EH (cell line): ENCODE measurements at regions not wholly inside any gene's neighbourhood (a gene's known extent, or its start where the extent isn't known, plus 50 kb on each side); places are given as distances from the start of the nearest gene placed in this dataset.
A peak's percentile ranks its signal among the peaks of the same experiment; 100 is the strongest.
"Not testable (repeated sequence)": the region's sequence is repeated elsewhere in the genome, so short reads cannot be mapped to it uniquely, and the experiment has no call there.

Experiments
- DNase-seq: peaks from one replicate; pipeline ENCODE4 v3.0.0-alpha.2; 2015; ENCODE audit warnings: low read depth

DNA sequence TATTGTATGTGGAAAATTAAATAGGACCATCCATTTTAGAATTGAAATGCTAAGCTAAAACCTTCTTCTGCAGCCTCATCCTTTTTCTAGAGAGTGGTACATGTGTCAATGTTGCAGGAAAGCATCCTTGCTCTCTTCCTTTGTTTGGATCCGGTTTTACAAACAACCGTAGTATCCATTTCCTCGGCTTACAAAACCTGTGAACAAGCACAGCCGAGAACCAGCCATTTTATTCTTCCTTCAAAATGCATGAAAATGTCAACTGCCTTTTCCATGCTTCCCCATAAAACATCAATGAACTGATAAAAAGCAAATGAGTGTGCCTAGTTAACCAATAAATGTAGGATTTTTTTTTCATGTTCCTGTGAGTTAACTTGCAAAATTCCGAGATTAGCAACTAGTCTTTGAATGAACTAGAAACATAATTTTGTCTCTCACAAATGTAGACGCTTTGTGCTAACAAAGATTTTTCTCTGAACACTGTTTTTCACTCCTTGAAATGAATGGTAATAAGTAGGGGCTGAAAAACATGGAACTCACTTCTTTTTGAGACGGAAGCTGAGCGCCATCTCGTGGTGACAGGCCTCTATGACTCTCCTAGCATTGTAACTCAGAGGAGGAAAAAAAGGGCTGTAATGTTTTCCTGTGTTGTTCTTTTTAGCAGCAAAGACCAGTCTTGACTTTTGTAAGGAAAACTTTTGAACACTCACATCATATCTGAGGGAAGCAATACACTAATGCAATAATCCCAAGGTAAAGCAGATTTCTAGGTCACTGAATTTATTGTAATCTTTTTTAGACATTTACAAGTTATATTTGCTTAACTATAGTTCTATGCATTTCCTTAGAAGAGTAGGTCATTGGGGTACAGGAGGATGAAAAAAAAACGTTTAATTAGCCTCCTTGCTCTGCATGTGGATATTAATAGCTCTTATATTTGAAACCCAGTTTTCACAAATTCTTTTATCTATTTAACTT is 157.4 kb upstream of the FOXG1 start:
- DNase-seq: peak; percentile 13

- no peak for DNase-seq
Measured at GRCh38 chr14:28612414-28612813, 154.2 kb upstream of the FOXG1 start.

GRCh38 chr14:28613532-28613931 is 153.1 kb upstream of the FOXG1 start:
- no peak for DNase-seq

GRCh38 chr14:28626780-28627179 is 139.8 kb upstream of the FOXG1 start:
- no peak for DNase-seq

GRCh38 chr14:28629328-28630004 is 137.1 kb upstream of the FOXG1 start:
- no peak for DNase-seq

DNA sequence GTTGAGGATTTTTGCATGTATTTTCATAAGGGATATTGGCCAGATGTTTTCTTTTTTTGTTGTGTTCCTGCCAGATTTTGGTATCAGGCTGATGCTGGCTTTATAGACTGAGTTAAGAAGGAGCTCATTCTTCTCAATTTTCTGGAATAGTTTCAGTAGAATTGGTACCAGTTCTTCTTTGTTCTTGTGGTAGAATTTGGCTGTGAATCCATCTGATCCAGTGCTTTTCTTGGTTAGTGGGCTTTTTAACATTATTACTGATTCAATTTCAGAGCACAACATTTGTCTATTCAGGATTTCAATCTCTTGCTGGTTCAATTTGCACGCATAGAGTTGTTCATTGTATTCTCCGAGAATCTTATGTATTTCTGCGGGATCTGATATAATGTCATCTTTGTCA is 136.5 kb upstream of the FOXG1 start:
- DNase-seq: no peak

- DNase-seq: peak; percentile 17
Measured at GRCh38 chr14:28635387-28635786, 131.2 kb upstream of the FOXG1 start.

GRCh38 chr14:28635816-28636215 is 130.8 kb upstream of the FOXG1 start:
- DNase-seq: not testable (repeated sequence)

DNA sequence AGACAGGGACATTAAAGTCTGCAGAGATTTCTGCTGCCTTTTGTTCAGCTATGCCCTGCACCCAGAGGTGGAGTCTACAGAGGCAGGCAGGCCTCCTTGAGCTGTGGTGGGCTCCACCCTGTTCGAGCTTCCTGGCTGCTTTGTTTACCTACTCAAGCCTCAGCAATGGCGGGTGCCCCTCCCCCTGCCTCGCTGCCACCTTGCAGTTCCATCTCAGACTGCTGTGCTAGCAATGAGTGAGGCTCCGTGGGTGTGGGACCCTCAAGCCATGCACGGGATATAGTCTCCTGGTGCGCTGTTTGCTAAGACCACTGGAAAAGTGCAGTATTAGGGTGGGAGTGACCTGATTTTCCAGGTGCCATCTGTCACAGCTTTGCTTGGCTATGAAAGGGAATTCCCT is 125.4 kb upstream of the FOXG1 start:
- DNase-seq: not testable (repeated sequence)

DNA sequence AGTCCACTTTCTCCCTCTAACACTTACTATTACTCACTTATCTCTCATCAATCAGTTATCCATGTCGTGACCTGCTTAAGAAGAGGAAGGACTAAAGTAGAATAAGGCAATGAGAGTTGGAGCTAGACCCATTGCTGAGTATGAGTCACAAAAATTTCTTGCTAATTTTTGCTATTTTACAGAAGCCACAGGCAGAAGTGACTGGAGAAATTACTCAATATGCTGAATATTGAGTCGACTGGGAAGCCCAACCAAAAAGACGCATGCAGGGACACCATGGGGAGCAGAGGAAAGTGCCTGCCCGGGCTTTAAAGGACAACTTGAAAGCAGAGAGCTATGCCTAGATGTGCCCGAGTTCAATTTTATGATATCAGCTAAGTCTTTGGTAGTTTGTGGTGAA is 115.4 kb upstream of the FOXG1 start:
- DNase-seq: peak; percentile 29

GRCh38 chr14:28652782-28653181 is 113.8 kb upstream of the FOXG1 start:
- DNase-seq: peak; percentile 29

DNA sequence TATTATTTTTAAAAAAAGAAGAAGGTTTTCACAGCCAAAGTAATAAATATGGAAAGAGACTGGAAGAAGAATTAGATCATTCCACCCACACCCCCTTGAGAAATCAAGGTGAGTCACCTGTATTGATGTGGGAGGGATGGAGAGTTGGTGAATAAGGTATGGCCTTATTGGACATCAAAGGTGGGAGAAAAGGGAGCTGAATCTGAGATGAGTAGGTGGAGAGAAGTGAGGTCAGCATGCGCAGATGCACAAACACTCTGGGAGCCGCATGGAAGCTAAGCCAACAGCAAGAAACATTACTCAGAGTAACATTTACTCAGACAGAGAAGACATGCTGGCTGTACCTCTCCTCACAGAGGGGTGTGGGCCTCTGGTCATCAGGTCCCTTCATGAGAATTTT is 113.1 kb upstream of the FOXG1 start:
- DNase-seq: no peak

- DNase-seq: no peak
Measured at GRCh38 chr14:28656704-28657255, 109.8 kb upstream of the FOXG1 start.

DNA sequence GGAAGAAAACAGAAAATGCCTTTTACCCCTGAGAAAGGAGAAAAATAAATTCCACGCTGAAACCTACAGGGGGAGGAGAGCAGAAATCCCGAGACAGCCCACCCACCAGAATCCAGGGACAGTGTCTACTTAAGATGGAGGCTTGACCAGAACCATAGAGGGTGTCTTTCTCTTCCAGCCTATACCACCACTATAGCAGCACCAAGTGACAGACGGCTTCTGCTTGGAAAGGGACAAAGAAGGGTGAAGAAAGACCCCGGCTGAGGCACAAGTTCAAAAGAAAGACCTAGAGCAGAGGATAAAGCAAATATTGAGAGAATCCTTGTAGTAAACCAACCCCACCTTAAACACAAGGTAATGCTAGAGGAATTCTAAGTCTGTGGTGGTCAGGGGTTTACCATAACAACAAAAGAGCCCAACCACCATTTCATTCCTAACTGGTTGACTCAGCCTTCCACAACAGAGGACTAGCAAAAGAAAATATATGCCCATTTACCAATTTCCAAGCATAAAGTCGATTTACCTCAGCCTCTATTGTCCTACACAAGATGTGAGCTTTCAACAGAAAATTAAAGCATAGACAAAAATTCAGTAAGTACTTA is 105.3 kb upstream of the FOXG1 start:
- DNase-seq: peak; percentile 28

GRCh38 chr14:28666961-28667360 is 99.6 kb upstream of the FOXG1 start:
- DNase-seq: no peak

DNA sequence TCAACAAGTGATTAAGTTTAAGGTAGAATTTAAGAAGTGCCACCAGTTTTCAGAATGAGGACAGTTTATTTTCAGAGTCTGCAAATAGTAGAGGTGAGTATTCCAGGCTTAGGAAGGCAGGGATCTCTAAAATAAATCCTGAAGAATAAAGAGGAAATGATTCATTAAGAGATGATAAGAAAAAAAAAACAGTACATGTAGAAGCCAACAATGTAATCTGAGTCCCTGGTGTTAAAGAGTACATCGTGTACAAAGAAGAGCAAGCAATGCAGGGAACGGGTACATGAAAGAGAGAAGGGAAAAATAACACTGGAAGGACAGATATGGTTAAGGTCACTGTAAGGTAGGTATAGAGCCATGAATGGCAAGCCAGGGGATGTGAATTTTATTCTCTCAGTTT is 95.2 kb upstream of the FOXG1 start:
- no peak for DNase-seq

DNA sequence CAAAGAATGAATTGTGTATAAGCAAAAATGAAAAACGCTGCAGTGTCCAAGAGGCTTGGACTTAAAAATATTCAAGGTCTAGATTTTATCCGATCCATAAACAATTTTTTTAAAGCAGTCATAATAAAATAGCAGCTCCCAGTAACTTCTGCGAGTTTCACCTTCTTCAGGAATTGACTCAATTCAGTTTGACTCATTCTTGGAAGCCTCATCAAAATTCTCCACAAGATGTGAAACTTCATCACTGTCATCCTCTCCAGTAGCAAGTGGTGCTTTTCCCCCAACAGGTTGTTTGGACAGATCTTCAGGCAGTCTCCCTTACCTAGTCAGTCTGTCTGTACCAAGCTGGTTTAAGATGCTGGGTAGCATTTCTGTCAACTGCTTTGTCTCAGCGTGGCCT is 93.5 kb upstream of the FOXG1 start:
- no peak for DNase-seq

GRCh38 chr14:28676479-28676878 is 90.1 kb upstream of the FOXG1 start:
- peak; percentile 19 for DNase-seq

GRCh38 chr14:28677381-28677780 is 89.2 kb upstream of the FOXG1 start:
- DNase-seq: no peak

GRCh38 chr14:28678887-28679286 is 87.7 kb upstream of the FOXG1 start:
- DNase-seq: no peak

GRCh38 chr14:28681681-28682080 is 84.9 kb upstream of the FOXG1 start:
- no peak for DNase-seq

DNA sequence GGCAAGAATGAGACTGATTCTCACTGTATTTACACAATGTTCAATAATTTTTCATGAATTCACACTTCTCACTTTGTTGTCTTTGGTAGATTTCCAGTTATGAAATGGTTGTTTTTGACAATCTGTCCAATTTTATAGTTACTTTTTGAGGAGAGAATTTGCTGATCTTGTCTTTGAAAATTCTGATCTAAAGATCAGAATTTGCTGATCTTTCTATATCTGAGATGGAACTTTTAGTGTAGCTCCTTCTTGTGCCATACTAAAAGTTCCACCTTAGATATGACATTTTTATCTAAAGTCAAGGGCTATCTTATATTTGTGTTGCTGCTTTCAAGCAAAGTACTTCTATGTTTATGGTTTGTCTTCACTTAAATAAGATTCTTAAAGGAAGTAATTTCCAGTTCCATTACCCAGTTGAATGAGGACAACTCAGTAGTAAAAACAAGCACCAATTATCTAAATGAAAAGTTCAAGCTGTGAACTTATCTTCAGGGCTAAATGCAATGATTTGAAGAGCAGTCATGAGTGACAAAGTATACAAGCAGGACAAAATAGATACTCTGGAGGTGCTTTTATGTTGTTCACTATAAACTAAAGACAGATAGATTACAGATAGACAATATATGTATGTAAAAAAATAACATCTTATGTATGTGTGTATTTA is 76.4 kb upstream of the FOXG1 start:
- DNase-seq: no peak
